GM18507 (cell line): ENCODE measurements at regions not wholly inside any gene's neighbourhood (a gene's known extent, or its start where the extent isn't known, plus 50 kb on each side); places are given as distances from the start of the nearest gene placed in this dataset.

ENCODE experiments used
- DNase-seq: peaks from one replicate; pipeline ENCODE4 v3.0.0; 2011; ENCODE audit warnings: low read depth; ENCODE audit not compliant: insufficient read length; ENCODE audit errors: extremely low spot score
- FAIRE-seq: peaks from 2 replicates; lab custom pipeline; 2011; peaks lifted over from hg19 to GRCh38; lab: Jason Lieb, UNC

- DNase-seq (no peak), FAIRE-seq (no peak)
Measured at GRCh38 chr10:131424053-131424452, 112.5 kb upstream of the TCERG1L start.

GRCh38 chr10:131424836-131425491, 113.4 kb upstream of the TCERG1L start:
- FAIRE-seq (no peak), DNase-seq (no peak)

GRCh38 chr10:131425752-131426533, 114.4 kb upstream of the TCERG1L start:
- DNase-seq, result no peak
- no peak for FAIRE-seq

- FAIRE-seq (no peak), DNase-seq (no peak)
Measured at GRCh38 chr10:131426534-131426898, 115.0 kb upstream of the TCERG1L start.

GRCh38 chr10:131427281-131427680, 115.8 kb upstream of the TCERG1L start:
- FAIRE-seq (no peak), DNase-seq (no peak)

- DNase-seq, result no peak
- no peak for FAIRE-seq
Measured at GRCh38 chr10:131427901-131428300, 116.4 kb upstream of the TCERG1L start.

GRCh38 chr10:131429141-131429540, 117.6 kb upstream of the TCERG1L start:
- FAIRE-seq (no peak), DNase-seq (no peak)

- FAIRE-seq (no peak), DNase-seq (no peak)
Measured at GRCh38 chr10:131429942-131430341, 118.4 kb upstream of the TCERG1L start.

GRCh38 chr10:131430716-131431412, 119.3 kb upstream of the TCERG1L start:
- FAIRE-seq (no peak), DNase-seq (no peak)

- DNase-seq, result no peak
- FAIRE-seq, result no peak
Measured at GRCh38 chr10:131431533-131431932, 120.0 kb upstream of the TCERG1L start.

- DNase-seq, result no peak
- no peak for FAIRE-seq
Measured at GRCh38 chr10:131431978-131432690, 120.6 kb upstream of the TCERG1L start.

GRCh38 chr10:131433568-131433967, 122.0 kb upstream of the TCERG1L start:
- FAIRE-seq (no peak), DNase-seq (no peak)

GRCh38 chr10:131435232-131435631, 123.7 kb upstream of the TCERG1L start:
- DNase-seq, result no peak
- FAIRE-seq, result no peak

GRCh38 chr10:131435760-131436457, 124.4 kb upstream of the TCERG1L start:
- DNase-seq (no peak), FAIRE-seq (no peak)

- no peak for FAIRE-seq
- DNase-seq, result no peak
Measured at GRCh38 chr10:131436458-131436857, 124.9 kb upstream of the TCERG1L start.

- FAIRE-seq (no peak), DNase-seq (no peak)
Measured at GRCh38 chr10:131437556-131438475, 126.3 kb upstream of the TCERG1L start.

- FAIRE-seq, result no peak
- DNase-seq, result no peak
Measured at GRCh38 chr10:131438665-131439064, 127.1 kb upstream of the TCERG1L start.

- no peak for FAIRE-seq
- no peak for DNase-seq
Measured at GRCh38 chr10:131439705-131440104, 128.2 kb upstream of the TCERG1L start.
